ENCODE measurements at regions not wholly inside any gene's neighbourhood (a gene's known extent, or its start where the extent isn't known, plus 50 kb on each side); places are given as distances from the start of the nearest gene placed in this dataset.

DNA sequence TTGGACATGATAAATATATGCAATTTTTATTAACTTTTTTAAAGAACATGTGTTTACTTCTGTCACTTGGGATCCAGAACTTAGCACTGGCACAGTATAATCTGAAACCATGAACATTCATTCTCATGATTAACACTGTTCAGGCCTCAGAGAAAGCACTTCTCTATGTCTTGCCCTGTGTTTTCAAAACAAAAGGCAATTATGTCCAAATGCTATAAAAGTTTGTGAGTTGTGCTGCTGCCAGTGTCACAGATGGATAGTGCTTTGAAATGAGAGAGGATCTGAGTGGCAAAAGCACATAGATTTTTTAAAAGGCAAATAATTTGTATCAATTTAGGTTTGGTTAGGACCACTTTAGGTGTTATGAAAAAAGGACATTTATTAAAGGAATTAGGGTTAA is 470.5 kb upstream of the FAM98A start:
- Histone ChIP-seq H3K27ac (no peak overlapping the region), H3K4me3 (no peak overlapping the region), H3K36me3 (no peaks in the 10 kb centered on the region), H3K4me1 (no peaks in the 10 kb centered on the region), H3K9me3 (no peaks in the 10 kb centered on the region), H3K27me3 (no peaks in the 10 kb centered on the region)
- DNase-seq (ENCODE audit: low spot score in 2 of 2): no peak
- TF ChIP-seq, protein P1, sequence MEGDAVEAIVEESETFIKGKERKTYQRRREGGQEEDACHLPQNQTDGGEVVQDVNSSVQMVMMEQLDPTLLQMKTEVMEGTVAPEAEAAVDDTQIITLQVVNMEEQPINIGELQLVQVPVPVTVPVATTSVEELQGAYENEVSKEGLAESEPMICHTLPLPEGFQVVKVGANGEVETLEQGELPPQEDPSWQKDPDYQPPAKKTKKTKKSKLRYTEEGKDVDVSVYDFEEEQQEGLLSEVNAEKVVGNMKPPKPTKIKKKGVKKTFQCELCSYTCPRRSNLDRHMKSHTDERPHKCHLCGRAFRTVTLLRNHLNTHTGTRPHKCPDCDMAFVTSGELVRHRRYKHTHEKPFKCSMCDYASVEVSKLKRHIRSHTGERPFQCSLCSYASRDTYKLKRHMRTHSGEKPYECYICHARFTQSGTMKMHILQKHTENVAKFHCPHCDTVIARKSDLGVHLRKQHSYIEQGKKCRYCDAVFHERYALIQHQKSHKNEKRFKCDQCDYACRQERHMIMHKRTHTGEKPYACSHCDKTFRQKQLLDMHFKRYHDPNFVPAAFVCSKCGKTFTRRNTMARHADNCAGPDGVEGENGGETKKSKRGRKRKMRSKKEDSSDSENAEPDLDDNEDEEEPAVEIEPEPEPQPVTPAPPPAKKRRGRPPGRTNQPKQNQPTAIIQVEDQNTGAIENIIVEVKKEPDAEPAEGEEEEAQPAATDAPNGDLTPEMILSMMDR (IDR thresholded peaks at IDR 0.05): no peak
- TF ChIP-seq EP300 (IDR thresholded peaks at IDR 0.05) (no peak), POLR2A (IDR thresholded peaks at IDR 0.05) (no peak)

DNA sequence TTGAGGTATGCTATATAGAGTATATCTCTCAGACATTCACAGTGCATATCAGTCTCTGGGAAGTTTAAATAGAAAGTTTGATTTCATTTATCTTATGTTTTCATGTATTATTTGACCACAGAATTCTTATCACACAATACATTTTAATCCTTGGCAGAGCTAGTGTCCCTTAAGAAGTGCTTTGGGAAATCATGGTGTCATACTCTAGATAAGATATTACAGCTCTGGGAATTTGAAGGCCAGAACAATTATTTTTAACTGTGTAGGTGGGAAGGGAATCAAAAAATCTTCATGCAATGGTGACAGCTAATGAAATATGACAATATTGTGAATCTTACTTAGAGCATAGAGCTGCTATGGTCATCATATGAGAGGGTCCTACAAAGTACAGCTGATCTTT is 451.3 kb upstream of the FAM98A start:
- no peaks in the 10 kb centered on the region for H3K9me3 ChIP-seq
- no peaks in the 10 kb centered on the region for H3K36me3 ChIP-seq
- H3K27me3 ChIP-seq: no peaks in the 10 kb centered on the region
- no peaks in the 10 kb centered on the region for H3K4me1 ChIP-seq
- no peak for DNase-seq (ENCODE audit: low spot score in 2 of 2)
- no peak overlapping the region for H3K27ac ChIP-seq
- no peak for TF ChIP-seq EP300 (IDR thresholded peaks at IDR 0.05)
- TF ChIP-seq POLR2A (IDR thresholded peaks at IDR 0.05): no peak
- TF ChIP-seq, protein P1 (IDR thresholded peaks at IDR 0.05): no peak
- no peak overlapping the region for H3K4me3 ChIP-seq

DNA sequence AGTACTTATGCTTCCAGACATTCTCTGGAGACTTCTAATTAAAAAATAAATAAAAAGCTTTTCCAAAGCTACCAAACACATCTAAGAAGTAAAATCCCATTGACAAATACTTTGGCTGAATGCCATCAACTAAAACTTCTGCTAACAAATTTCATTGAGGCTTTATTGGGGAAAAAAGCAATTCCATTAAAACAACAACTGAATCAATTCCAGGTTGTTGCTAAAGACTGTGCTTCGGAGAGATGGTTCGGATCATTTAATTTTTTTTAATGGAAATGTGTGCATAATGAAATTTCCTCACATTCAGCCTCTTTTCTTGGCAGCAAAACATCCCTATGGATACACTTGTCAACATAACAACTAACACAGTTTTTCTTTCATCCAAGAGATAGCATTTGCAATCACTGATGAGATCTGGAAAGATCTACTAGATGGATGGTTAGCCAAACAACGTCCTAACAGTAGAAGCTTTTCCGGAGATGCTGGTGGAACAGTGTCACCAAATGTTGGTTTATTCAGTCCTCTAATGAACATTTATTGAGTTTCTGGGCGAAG is 446.1 kb upstream of the FAM98A start:
- H3K4me1 ChIP-seq: no peaks in the 10 kb centered on the region
- TF ChIP-seq EP300 (IDR thresholded peaks at IDR 0.05): no peak
- TF ChIP-seq POLR2A (IDR thresholded peaks at IDR 0.05): no peak
- no peak overlapping the region for H3K27ac ChIP-seq
- H3K36me3 ChIP-seq: no peaks in the 10 kb centered on the region
- no peak overlapping the region for H3K4me3 ChIP-seq
- H3K9me3 ChIP-seq: no peaks in the 10 kb centered on the region
- no peaks in the 10 kb centered on the region for H3K27me3 ChIP-seq
- 51 to 58% methylated on average over 5 of the region's 5 CpGs for WGBS, 2 donors
- no peak for DNase-seq (ENCODE audit: low spot score in 2 of 2)

DNA sequence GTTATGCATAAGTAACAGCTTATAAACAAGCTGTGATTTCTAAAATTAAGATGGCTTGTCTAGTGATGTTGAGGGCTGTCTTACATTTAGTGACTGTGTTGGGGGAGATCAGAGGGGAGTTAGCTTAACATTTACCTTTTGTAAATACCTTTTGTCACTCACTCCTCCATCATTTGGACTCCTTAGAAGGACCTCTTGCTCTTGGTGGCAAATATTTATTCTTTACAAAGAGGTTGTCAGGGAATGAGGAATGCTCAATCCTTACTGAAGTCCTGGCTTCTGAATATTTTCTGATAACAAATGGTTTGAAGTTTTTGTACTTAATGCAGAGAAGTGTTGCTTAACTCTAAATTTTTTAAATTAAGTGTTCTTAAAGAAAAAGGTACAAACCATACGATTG is 438.8 kb upstream of the FAM98A start:
- TF ChIP-seq EP300 (IDR thresholded peaks at IDR 0.05): no peak
- TF ChIP-seq, protein P1 (IDR thresholded peaks at IDR 0.05): no peak
- no peak for TF ChIP-seq POLR2A (IDR thresholded peaks at IDR 0.05)
- Histone ChIP-seq H3K27me3 (no peaks in the 10 kb centered on the region), H3K4me1 (no peaks in the 10 kb centered on the region), H3K36me3 (no peaks in the 10 kb centered on the region), H3K9me3 (no peaks in the 10 kb centered on the region), H3K27ac (no peak overlapping the region), H3K4me3 (no peak overlapping the region)
- 82 to 87% methylated on average over 1 of the region's 1 CpG for WGBS, 2 donors
- DNase-seq (ENCODE audit: low spot score in 2 of 2): no peak

DNA sequence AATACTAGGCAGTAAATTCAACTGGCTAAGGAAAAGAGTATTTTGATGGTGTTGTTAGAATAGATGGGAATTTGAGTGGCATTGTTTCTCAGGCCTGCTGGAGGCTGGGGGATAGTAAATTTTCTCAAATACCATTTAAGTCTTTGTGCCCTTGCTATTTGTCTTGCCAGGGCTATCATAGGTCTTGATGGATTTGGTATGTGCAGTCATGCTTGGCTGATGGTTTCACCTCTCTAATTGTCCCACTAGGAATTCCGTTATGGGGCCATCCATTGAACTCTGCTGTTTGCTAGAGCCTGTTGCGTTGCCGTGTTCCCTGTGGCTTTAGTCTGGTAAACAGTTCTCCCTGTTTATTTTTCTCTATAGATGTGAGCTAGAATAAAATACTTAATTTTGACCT is 438.1 kb upstream of the FAM98A start:
- Histone ChIP-seq H3K4me3 (no peak overlapping the region), H3K9me3 (no peaks in the 10 kb centered on the region), H3K4me1 (no peaks in the 10 kb centered on the region), H3K36me3 (no peaks in the 10 kb centered on the region), H3K27ac (no peak overlapping the region), H3K27me3 (no peaks in the 10 kb centered on the region)
- TF ChIP-seq, protein P1 (IDR thresholded peaks at IDR 0.05): no peak
- TF ChIP-seq POLR2A (IDR thresholded peaks at IDR 0.05): no peak
- TF ChIP-seq EP300 (IDR thresholded peaks at IDR 0.05): no peak
- no peak for DNase-seq (ENCODE audit: low spot score in 2 of 2)
- 44 to 58% methylated on average over 3 of the region's 3 CpGs for WGBS, 2 donors

DNA sequence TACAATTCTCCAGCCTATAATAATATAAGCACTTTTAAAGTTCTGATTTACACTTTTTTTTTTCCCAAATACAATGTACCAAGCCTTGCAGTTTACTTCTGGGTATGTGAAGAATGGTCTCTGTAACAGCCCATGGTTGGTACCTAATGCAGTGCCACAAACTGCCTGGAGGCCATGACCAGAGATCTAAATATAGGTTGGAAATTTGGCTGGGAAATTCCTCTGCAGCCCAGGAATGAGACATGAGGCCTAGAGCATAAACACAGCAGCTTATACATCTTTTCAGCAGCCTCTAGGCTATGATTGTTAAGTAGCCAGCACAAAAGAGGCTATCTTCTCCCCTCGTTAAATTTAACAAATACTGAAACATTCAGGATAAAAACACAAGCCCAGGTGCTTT is 432.0 kb upstream of the FAM98A start:
- Histone ChIP-seq H3K27me3 (no peaks in the 10 kb centered on the region), H3K4me3 (no peak overlapping the region), H3K4me1 (no peaks in the 10 kb centered on the region), H3K9me3 (no peaks in the 10 kb centered on the region), H3K27ac (no peak overlapping the region), H3K36me3 (no peaks in the 10 kb centered on the region)
- DNase-seq (ENCODE audit: low spot score in 2 of 2): no peak
- TF ChIP-seq POLR2A (IDR thresholded peaks at IDR 0.05) (no peak), EP300 (IDR thresholded peaks at IDR 0.05) (no peak)
- TF ChIP-seq, protein P1 (IDR thresholded peaks at IDR 0.05): no peak
- WGBS, 2 donors: 23 to 37% methylated on average over 1 of the region's 1 CpG

Data from tibial nerve (tissue), 4 donors.